ENCODE measurements at regions not wholly inside any gene's neighbourhood (a gene's known extent, or its start where the extent isn't known, plus 50 kb on each side); places are given as distances from the start of the nearest gene placed in this dataset.
"Not testable (repeated sequence)": the region's sequence is repeated elsewhere in the genome, so short reads cannot be mapped to it uniquely, and the experiment has no call there.

GRCh38 chr5:167081561-167081960, 1209.9 kb upstream of the WWC1 start:
- DNase-seq, result no peak

DNA sequence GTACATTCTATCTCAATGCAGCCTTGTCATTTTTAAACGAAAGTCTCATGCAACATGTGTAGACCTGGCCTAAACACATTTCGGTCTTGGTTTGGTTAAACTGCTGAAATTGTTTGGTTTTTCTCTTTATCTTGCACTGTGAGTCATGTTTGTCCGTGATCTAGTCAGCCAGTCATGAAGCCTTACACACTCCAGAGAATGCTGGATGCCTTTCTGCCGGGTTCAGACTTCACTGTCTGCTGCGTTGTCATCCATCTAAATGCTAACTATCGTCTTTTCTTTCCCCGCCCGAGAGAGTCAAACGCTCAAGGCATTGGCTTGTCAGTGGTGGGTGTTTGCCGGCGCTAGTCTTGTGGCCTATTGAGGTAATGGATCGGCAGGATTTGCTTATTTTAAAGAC, 1194.6 kb upstream of the WWC1 start:
- no peak for DNase-seq

GRCh38 chr5:167104351-167104750, 1187.1 kb upstream of the WWC1 start:
- no peak for DNase-seq

GRCh38 chr5:167105941-167106340, 1185.5 kb upstream of the WWC1 start:
- DNase-seq, result no peak

DNA sequence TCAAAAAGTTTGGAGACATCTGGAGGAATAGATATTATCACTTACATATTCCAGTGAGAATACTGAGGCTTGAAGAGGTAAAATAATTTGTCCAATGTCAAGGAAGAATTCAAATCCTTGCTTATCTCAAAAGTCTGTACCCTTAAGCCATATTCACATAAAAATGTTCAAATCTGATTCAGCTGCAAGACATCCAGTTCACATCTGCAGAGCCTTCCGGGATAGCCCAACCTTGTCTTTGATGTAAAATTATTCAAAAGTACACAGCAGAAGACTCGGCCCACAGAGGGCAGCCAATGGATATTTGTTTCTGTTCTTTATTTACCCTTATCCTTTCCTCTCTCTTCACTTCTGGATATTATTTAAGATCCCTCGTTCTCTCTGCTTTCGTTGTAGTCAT, 1183.8 kb upstream of the WWC1 start:
- DNase-seq, result no peak

GRCh38 chr5:167108266-167108665, 1183.2 kb upstream of the WWC1 start:
- DNase-seq, result not testable (repeated sequence)

DNA sequence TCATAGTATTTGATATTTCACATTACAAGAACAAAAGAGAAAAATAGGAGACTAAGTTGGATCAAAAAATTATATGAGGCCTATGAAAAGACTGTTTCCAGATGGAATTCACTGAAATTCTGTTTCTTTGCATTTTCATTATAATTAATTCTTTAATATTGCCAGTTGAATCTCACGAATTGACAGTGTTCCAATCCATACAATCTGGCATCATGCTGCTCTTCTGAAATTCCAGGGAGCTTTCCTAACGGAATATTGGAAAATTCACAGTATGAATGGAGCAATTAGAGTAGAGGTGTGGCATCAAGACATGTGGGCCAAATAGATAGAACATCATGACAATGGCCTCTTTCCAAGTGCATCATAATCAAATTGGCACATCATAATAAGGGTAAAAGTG, 1178.9 kb upstream of the WWC1 start:
- DNase-seq, result no peak

DNA sequence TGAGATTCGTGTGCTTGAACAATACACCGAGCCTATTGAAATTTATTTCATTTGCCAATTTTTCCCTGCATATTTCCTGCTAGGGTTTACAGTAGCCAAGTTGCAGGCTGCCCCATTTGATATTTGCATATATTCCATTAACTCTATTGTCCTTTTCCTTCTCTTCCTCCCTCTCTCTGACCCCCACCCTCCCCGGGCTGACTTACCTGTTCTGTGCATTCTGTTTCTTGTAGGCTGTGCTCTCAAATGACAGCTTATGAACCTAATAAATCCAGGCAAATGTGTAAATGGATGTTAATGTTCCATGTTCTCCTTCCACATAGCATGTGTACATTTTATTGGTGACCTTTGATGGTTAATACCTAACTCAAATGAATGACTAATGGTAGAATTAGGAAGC, 1169.2 kb upstream of the WWC1 start:
- DNase-seq, result no peak

DNA sequence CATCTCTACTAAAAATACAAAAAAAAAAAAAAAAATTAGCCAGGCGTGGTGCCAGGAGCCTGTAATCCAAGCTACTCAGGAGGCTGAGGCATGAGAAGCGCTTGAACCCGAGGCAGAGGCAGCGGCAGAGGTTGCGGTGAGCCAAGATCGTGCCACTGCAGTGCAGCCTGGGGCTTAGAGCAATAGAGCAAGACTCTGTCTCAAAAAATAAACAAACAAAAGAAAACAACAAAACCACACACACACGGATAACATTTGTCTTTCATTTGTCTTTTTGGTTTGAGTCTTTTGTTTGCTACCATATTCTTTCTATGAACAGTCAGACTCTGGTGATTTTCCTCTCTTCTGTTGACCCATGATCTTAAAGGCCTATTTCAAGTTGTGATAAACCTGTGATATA, 1168.3 kb upstream of the WWC1 start:
- no peak for DNase-seq

DNA sequence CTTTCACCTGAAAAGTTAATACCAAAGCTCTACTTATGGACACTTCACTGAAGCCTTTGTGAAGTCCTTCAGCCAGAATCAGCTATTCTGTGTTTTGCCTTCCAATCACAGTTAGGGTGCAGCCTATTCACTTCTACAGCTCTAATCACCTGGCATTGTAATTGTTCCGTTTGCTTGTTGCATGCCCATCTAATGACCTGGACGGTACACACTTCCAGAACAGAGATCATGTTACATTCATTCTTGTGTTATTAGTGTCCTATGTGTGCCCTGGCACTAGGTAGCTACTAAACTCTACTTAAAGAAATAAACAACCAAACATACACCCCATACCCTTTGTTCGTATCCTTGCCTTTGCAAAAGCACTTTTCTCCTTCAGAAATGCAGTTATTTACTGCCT, 1162.9 kb upstream of the WWC1 start:
- no peak for DNase-seq

- DNase-seq, result no peak
These were observed 1150.7 kb upstream of the WWC1 start for GRCh38 chr5:167140548-167141291.

GRCh38 chr5:167143716-167144115, 1147.7 kb upstream of the WWC1 start:
- no peak for DNase-seq

DNA sequence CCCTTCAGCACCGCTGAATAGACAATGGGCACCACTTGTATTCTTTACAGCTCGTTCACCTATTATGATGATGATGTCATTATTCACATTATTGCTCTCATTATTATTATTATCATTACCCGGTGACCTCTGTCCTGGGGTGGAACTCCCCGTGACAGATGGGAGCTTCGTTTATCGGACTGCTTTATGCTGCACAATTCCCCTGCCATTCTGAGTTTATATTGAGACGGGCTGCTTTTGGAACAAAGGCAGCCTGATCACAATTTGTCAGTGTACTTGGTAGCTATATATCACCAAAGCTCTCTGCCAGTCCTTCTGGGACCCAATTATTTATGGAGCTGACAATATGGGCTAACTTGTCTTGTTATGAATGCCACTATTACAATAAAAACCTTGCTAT, 1145.6 kb upstream of the WWC1 start:
- DNase-seq, result no peak

GRCh38 chr5:167147879-167148278, 1143.6 kb upstream of the WWC1 start:
- DNase-seq, result no peak

DNA sequence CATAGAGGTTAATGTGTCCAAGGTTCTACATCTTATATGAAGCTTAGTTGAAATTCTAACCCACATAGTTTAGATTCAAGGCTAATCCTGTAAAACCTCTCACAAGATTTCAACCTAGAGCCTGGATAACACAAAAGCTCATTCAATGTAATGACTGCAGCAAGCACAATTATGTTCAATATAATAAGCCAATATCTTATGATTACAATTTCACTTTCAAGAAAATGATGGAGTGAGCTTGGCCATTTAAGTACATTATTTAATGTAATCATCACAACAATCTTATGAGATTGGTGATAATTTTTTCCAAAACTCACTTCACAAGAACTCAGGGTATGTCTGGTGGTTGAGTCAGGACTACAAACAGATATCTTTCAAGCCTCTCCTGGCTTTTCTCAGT, 1140.8 kb upstream of the WWC1 start:
- DNase-seq, result no peak

- DNase-seq, result no peak
These were observed 1138.9 kb upstream of the WWC1 start for GRCh38 chr5:167152561-167152960.

DNA sequence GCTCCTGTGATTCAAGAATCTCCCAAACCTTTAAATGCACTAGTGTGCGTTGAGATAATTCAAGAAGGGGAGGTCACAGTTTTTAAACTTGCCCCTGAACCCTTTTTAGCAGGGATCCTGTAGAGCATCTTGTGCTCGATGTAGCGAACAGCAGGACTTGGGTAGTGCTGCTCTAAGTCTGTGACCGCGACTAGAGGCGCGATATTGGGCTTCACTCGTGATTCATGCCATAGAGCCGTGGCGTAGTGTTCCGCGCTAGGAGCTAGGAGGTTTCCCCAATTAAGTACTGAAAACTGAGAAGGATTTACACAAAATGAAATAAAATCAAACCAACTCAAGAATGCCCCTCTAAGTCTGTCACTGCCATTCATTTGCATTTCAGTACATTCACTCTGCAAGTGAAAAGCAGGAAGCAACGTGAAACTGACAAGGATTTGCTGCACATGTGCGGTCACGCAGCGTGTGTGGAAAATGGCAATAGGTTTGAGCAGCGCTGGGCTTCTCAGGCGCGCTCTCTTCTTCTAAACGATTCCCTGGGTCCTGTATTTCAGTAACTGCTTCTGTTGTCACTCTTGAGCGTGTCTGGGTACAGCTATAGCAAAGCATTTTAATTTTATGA, 1135.9 kb upstream of the WWC1 start:
- DNase-seq, result no peak

DNA sequence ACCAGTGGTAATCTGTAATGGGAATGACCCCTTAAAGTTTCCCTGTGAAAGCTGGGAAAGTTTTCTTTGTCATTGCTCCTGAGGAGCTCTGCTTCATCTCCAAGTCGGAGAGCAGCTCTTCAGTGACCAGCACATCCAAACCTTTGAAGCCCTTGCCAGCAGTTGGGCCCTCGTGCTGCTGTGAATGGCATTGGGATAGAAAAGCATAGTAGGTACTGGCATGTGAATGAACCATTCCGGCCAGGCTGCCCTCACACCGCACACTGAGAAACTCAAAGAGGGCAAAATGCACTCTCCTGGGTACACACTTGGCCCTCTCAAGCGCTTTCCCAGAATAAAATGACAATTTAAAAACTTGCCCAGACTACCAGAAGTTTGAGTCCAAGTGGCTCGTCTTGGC, 1135.0 kb upstream of the WWC1 start:
- DNase-seq, result no peak

GRCh38 chr5:167158588-167158987, 1132.9 kb upstream of the WWC1 start:
- DNase-seq, result no peak

GRCh38 chr5:167160388-167160787, 1131.1 kb upstream of the WWC1 start:
- DNase-seq, result no peak

DNA sequence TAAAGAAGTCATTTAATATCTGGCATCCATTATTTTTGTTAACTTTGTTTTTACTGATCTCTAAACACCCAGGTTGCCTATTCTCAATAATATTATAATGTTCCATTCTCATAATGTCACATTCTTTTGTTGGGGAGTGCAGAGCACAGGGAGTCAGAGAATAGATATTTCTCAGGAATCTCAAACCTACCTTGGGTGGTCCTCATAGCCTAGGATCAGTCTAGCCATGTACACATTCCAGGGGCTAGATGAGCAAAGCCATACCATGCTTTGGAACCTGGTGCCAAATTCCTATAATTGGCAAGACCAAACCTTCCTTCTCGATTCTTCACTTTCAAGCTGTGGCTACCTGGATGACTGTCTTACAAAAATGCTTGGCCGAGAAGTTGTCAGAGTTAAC, 1124.7 kb upstream of the WWC1 start:
- DNase-seq, result no peak

GRCh38 chr5:167167191-167167795, 1124.2 kb upstream of the WWC1 start:
- no peak for DNase-seq

DNA sequence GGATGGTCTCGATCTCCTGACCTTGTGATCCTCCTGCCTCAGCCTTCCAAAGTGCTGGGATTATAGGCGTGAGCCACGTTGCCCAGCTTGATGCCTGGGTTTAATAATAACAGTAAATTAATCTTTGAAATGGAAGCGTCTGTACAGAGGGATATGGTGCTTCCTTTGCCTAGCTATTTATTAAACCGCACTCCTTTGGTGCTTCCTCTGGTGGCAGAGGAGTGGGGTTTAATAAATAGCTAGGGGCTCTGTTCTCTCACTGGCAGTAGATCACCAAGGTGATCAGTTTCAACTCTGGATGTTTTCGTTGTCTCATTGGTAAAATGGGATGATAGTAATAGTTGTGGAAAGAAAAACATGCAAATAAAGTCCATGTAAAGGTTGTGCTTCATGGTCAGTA, 1122.5 kb upstream of the WWC1 start:
- no peak for DNase-seq

- DNase-seq, result no peak
These were observed 1120.4 kb upstream of the WWC1 start for GRCh38 chr5:167171056-167171455.

Data from right kidney (tissue), 1 donor.